GM23248 (cell line): ENCODE measurements at regions not wholly inside any gene's neighbourhood (a gene's known extent, or its start where the extent isn't known, plus 50 kb on each side); places are given as distances from the start of the nearest gene placed in this dataset.
A peak's percentile ranks its signal among the peaks of the same experiment; 100 is the strongest.

Source experiments
- DNase-seq: peaks from one replicate; pipeline ENCODE4 v3.0.0-alpha.2; 2015
- H2AFZ ChIP-seq: fragments of 200-600 bp; sonication (generic); 2 replicates; pipeline ENCODE4 v1.6.1; 2016; ENCODE audit warnings: antibody characterized with exemption
- H3F3A ChIP-seq: fragments of 200-600 bp; sonication (generic); 2 replicates; pipeline ENCODE4 v1.6.1; 2016; ENCODE audit warnings: mild to moderate bottlenecking, antibody characterized with exemption, mixed run types; ENCODE audit not compliant: insufficient read depth
- H3K27ac ChIP-seq: fragments of 200-600 bp; sonication (generic); 2 replicates; pipeline ENCODE4 v1.5.1; 2016; ENCODE audit warnings: mild to moderate bottlenecking
- H3K27me3 ChIP-seq: fragments of 200-600 bp; sonication (generic); replicated peaks from 2 replicates; pipeline ENCODE4 v1.6.1; 2016; ENCODE audit warnings: mild to moderate bottlenecking; ENCODE audit not compliant: insufficient read depth
- H3K36me3 ChIP-seq: fragments of 200-600 bp; sonication (generic); 2 replicates; pipeline ENCODE4 v1.6.1; 2016; ENCODE audit warnings: low read depth, mild to moderate bottlenecking
- H3K4me1 ChIP-seq: fragments of 200-600 bp; sonication (generic); 2 replicates; pipeline ENCODE4 v1.6.1; 2016; ENCODE audit warnings: mild to moderate bottlenecking; ENCODE audit not compliant: insufficient read depth
- H3K4me2 ChIP-seq: fragments of 200-600 bp; sonication (generic); one replicate; pipeline ENCODE4 v1.6.1; 2016; ENCODE audit warnings: mild to moderate bottlenecking; ENCODE audit not compliant: unreplicated experiment
- H3K4me3 ChIP-seq: fragments of 200-600 bp; sonication (generic); 2 replicates; pipeline ENCODE4 v1.5.1; 2016; ENCODE audit warnings: mild to moderate bottlenecking
- H3K79me2 ChIP-seq: fragments of 200-600 bp; sonication (generic); 2 replicates; pipeline ENCODE4 v1.6.1; 2016; ENCODE audit warnings: mild to moderate bottlenecking; ENCODE audit not compliant: insufficient read depth
- H3K9ac ChIP-seq: fragments of 200-600 bp; sonication (generic); 2 replicates; pipeline ENCODE4 v1.6.1; 2016; ENCODE audit warnings: mild to moderate bottlenecking
- H3K9me2 ChIP-seq: fragments of 200-600 bp; sonication (generic); 2 replicates; pipeline ENCODE4 v1.6.1; 2016; ENCODE audit warnings: mixed run types, mild to moderate bottlenecking, moderate library complexity; ENCODE audit not compliant: insufficient read depth
- H3K9me3 ChIP-seq: fragments of 200-600 bp; sonication (generic); one replicate; pipeline ENCODE4 v1.6.1; 2017; ENCODE audit warnings: low read depth
- H4K20me1 ChIP-seq: fragments of 200-600 bp; sonication (generic); 2 replicates; pipeline ENCODE4 v1.6.0; 2016; ENCODE audit not compliant: insufficient read depth
- EZH2 ChIP-seq: fragments of 200-600 bp; sonication (generic); IDR thresholded peaks from 2 replicates; pipeline ENCODE4 v1.6.1; 2018; ENCODE audit warnings: antibody characterized with exemption, mild to moderate bottlenecking; ENCODE audit not compliant: insufficient read depth, poor library complexity, severe bottlenecking
- EZH2phosphoT487 ChIP-seq: fragments of 200-600 bp; sonication (generic); IDR thresholded peaks from 2 replicates; pipeline ENCODE4 v1.6.1; 2018; ENCODE audit warnings: antibody characterized with exemption, moderate library complexity, mild to moderate bottlenecking, low read depth; ENCODE audit not compliant: insufficient read depth
- WGBS, 2 experiments: methylation state at CpG; one replicate each; pipeline ENCODE4 v1.1.6; 2015 to 2017; ENCODE audit warnings: low lambda C conversion rate in 2 of 2, low coverage in 1 of 2; ENCODE audit errors: missing lambda C conversion rate in 2 of 2; 5-methylcytosine and 5-hydroxymethylcytosine counted together
- in situ Hi-C: fragments of 300-500 bp; cut with MboI; formaldehyde crosslinking; loops from 2 replicates; pipeline ENCODE4 v1.15.0; 2020

DNA sequence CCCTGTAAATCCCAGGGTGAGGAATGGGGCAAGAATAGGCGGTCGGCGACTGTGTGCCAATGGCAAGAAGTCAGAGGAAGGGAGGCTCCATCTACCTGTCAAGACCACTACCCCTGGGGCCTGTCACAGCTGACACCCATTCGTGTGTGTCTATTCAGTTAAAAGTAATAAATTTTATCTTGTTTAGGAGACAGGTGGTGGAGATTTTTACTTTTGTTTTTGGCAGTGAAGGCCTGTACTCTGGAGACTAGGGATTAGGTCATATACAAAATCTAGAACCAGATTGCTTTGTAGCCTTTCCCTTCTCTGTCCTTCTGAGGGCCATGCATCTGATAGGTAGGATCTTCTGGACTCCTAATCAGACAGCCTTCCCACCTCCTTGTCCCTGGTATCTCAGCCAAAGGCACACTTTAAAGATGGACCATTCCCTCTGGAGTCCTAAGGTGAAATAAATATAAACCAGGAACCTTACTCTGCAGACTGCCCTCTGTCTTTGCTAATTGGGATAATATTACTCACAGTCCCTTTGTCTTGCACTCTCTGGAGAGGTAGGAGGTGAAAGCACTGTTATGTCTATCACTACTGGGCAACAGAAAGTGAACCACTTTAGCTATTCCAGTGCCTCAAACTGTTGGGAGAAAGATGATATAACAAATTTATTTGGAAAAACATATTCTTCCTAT, 213.2 kb upstream of the ACTBL2 start:
- WGBS, 2 experiments: 91 to 94% methylated on average over 4 of the region's 4 CpGs

DNA sequence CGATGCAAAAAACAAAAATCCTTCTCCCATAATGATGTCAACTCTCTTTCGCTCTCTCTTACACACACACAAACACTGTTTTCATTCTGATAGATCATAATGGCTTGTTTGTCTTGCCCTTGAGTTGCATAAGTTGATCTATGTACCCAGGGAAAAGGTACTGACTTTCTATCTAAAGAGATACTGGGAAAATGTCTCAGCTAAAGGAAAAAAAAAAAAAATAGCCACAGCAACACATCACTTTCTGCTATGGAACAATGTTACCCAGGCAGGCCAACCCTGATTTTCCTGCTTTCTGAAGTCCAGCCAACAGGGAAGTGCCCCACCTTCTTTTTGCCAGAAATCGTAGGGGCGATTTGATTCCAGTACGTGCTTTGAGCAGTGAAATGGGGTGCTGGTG, 212.6 kb upstream of the ACTBL2 start:
- Histone ChIP-seq H2AFZ (no peak overlapping the region), H3K9ac (no peak overlapping the region)
- 96 to 98% methylated on average over 5 of the region's 5 CpGs for WGBS, 2 experiments

More for the DNA sequence above, 213.2 kb upstream of the ACTBL2 start:
- TF ChIP-seq EZH2 (no peak), EZH2phosphoT487 (no peak)
- Histone ChIP-seq H3K27me3 (no peaks in the 10 kb centered on the region), H3K4me2 (no peak overlapping the region), H3K4me3 (no peak overlapping the region), H2AFZ (no peak overlapping the region), H3F3A (peaks cover 25% of the 10 kb centered on the region), H3K79me2 (no peaks in the 10 kb centered on the region), H3K4me1 (peaks cover 27% of the 10 kb centered on the region), H3K9ac (no peak overlapping the region), H3K27ac (no peak overlapping the region), H3K9me3 (no peaks in the 10 kb centered on the region), H4K20me1 (no peaks in the 10 kb centered on the region), H3K9me2 (no peaks in the 10 kb centered on the region), H3K36me3 (no peaks in the 10 kb centered on the region)
- in situ Hi-C loops: no loop called here
- peak; percentile 4 for DNase-seq

DNA sequence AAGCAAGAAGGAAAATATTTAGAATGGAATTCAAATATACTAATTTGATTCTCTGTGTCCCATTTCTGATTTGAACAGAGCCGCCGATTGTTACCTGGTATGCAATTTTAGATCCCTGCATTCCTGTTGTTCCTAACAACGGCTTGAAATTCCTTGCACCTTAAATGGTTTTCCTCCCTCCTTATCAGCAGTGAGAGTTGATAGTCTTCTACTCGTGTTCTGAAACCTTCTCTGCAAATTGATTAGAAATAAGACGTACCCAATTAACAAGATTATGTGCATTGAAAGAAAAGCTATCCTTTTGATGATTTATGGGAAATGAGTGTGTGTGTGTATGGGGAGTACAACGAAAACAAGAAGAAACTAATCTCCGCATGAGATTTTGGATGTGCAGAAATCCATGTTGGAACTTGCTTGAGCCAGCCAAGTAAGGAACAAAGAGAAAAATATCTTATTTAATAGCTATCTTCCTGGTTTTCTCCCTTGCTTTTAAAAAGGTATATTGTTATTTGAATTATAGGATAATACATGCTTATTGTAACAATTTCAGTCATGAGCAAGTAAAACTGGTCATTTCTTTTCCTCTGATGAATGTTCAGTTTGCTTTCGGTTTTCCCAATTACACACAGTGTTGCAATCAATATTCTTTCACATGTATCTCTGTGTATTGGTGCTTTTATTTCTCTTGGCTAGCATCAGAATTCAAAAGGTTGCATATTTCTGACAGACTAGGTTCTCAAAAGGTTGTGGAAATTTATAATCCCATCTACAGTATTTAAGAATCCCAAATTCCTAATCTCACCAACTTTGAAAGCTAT, 211.1 kb upstream of the ACTBL2 start:
- Histone ChIP-seq H3K9me3 (no peaks in the 10 kb centered on the region), H3K27me3 (no peaks in the 10 kb centered on the region), H3K4me1 (peaks cover 27% of the 10 kb centered on the region), H3K9ac (no peak overlapping the region), H3F3A (peaks cover 25% of the 10 kb centered on the region), H3K27ac (peak overlapping the region; percentile 34; the same call in 1 of the 2 replicates), H3K79me2 (no peaks in the 10 kb centered on the region), H2AFZ (peak overlapping the region; percentile 23), H3K9me2 (no peaks in the 10 kb centered on the region), H3K4me3 (no peak overlapping the region), H3K4me2 (peak overlapping the region; percentile 19), H4K20me1 (no peaks in the 10 kb centered on the region), H3K36me3 (no peaks in the 10 kb centered on the region)
- no peak for TF ChIP-seq EZH2phosphoT487
- no peak for TF ChIP-seq EZH2
- in situ Hi-C loops: no loop called here
- 58 to 62% methylated on average over 8 of the region's 8 CpGs for WGBS, 2 experiments
- DNase-seq: peak; percentile 51

More for the DNA sequence above, 212.6 kb upstream of the ACTBL2 start:
- Histone ChIP-seq H3K4me2 (no peak overlapping the region), H3K9me3 (no peaks in the 10 kb centered on the region), H3K36me3 (no peaks in the 10 kb centered on the region), H3F3A (peaks cover 25% of the 10 kb centered on the region), H4K20me1 (no peaks in the 10 kb centered on the region), H3K79me2 (no peaks in the 10 kb centered on the region), H3K27ac (no peak overlapping the region), H3K4me1 (peaks cover 27% of the 10 kb centered on the region), H3K9me2 (no peaks in the 10 kb centered on the region), H3K27me3 (no peaks in the 10 kb centered on the region), H3K4me3 (no peak overlapping the region)
- no peak for DNase-seq
- TF ChIP-seq EZH2phosphoT487 (no peak), EZH2 (no peak)
- in situ Hi-C loops: no loop called here

DNA sequence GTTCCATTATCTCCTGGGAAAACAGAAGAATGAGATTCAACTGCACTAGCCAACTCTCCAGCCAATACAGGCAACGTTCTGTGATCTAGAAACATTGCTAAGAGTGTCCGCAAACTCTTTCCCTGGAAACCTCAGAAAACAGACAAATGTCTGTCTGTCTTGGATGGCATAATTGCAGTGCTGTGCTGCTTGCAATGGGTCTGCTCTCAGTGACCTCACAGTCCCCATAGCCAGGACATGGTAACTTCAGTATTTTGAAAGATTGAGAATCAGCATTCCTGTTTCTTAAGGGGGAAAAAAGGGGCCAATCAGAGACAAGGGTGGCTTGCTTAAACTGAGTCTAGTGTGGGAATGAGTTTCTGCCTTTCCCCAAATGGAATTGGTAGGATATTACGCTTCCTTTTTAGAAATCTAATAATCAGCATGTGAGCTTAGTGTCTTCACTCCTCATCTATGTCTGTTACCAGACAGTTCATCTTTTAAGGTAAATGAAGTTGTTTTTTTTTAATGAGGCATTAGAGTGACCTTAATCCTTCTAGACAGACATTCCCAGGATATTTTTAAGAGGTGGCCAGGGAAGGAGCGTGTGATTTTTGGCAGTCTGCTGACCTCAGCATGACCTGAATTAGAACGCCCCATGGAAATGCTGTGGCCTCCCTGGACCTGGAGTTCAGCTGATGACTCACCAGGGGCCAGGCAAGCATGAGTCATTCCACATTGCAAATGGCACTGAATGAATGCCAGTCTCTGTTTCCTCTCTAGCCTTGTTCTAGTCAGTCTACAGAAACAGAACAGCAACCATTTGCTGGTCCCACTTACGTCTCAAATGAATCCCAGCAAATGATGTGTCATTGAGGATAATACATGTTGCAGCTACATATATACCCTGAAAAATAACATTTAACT, 210.2 kb upstream of the ACTBL2 start:
- Histone ChIP-seq H3F3A (peaks cover 25% of the 10 kb centered on the region), H3K79me2 (no peaks in the 10 kb centered on the region), H3K9me3 (no peaks in the 10 kb centered on the region), H3K9ac (no peak overlapping the region), H3K27me3 (no peaks in the 10 kb centered on the region), H3K4me2 (peak overlapping the region; percentile 19), H3K27ac (peak overlapping the region; percentile 50), H2AFZ (peak overlapping the region; percentile 23), H4K20me1 (no peaks in the 10 kb centered on the region), H3K4me3 (no peak overlapping the region), H3K36me3 (no peaks in the 10 kb centered on the region), H3K9me2 (no peaks in the 10 kb centered on the region), H3K4me1 (peaks cover 27% of the 10 kb centered on the region)
- TF ChIP-seq EZH2phosphoT487 (no peak), EZH2 (no peak)
- DNase-seq: peak; percentile 97
- in situ Hi-C loops: no loop called here
- WGBS, 2 experiments: 30 to 40% methylated on average over 6 of the region's 6 CpGs
